Astrocyte (in vitro differentiated cells and primary cell): ENCODE measurements at regions not wholly inside any gene's neighbourhood (a gene's known extent, or its start where the extent isn't known, plus 50 kb on each side); places are given as distances from the start of the nearest gene placed in this dataset.

Experiments used
- CTCF ChIP-seq: IDR thresholded peaks from 2 replicates; pipeline ENCODE4 v1.5.1; 2011; ENCODE audit warnings: low read depth, mild to moderate bottlenecking, inconsistent platforms, low read length, moderate library complexity; ENCODE audit not compliant: insufficient read depth
- EZH2 ChIP-seq: IDR thresholded peaks from 2 replicates; pipeline ENCODE4 v1.6.1; 2012; ENCODE audit warnings: mild to moderate bottlenecking, low read length, inconsistent platforms; ENCODE audit not compliant: insufficient read depth

GRCh38 chr3:135513106-135514059, 452.1 kb upstream of the PPP2R3A start:
- TF ChIP-seq CTCF = no peak
- no peak for TF ChIP-seq EZH2
